Activated CD8-positive, alpha-beta memory T cell treated with anti-CD3 and anti-CD28 coated beads for 1 hour (primary cell): ENCODE measurements at regions not wholly inside any gene's neighbourhood (a gene's known extent, or its start where the extent isn't known, plus 50 kb on each side); places are given as distances from the start of the nearest gene placed in this dataset.
"Not testable (repeated sequence)": the region's sequence is repeated elsewhere in the genome, so short reads cannot be mapped to it uniquely, and the experiment has no call there.

Experiments
- DNase-seq, 2 donors: peaks; one replicate each; pipeline ENCODE4 v3.0.0-alpha.2; 2020; ENCODE audit warnings: low read depth in 1 of 2; ENCODE audit errors: extremely low read depth in 1 of 2

GRCh38 chr10:11403646-11404045 is 207.8 kb downstream of the USP6NL start:
- DNase-seq, result not testable (repeated sequence)

GRCh38 chr10:11403116-11403515 is 208.3 kb downstream of the USP6NL start:
- peak; percentile 24 to 25 for DNase-seq

- no peak for DNase-seq
Measured at GRCh38 chr10:11402392-11402791, 209.1 kb downstream of the USP6NL start.

GRCh38 chr10:11401264-11402235 is 209.9 kb downstream of the USP6NL start:
- no peak for DNase-seq

GRCh38 chr10:11397980-11398580 is 213.4 kb downstream of the USP6NL start:
- no peak for DNase-seq

- no peak for DNase-seq
Measured at GRCh38 chr10:11397077-11397965, 214.1 kb downstream of the USP6NL start.

- DNase-seq, result no peak
Measured at GRCh38 chr10:11396311-11396955, 215.0 kb downstream of the USP6NL start.

GRCh38 chr10:11395581-11396310 is 215.7 kb downstream of the USP6NL start:
- DNase-seq, result no peak

- no peak for DNase-seq
Measured at GRCh38 chr10:11395161-11395560, 216.3 kb downstream of the USP6NL start.

GRCh38 chr10:11393858-11394257 is 217.6 kb downstream of the USP6NL start:
- no peak for DNase-seq

GRCh38 chr10:11392776-11393175 is 218.7 kb downstream of the USP6NL start:
- DNase-seq, result no peak

- no peak for DNase-seq
Measured at GRCh38 chr10:11388996-11389395, 222.5 kb downstream of the USP6NL start.

GRCh38 chr10:11387551-11388222 is 223.8 kb downstream of the USP6NL start:
- DNase-seq, result no peak

- no peak for DNase-seq
Measured at GRCh38 chr10:11387044-11387443, 224.4 kb downstream of the USP6NL start.
